SKM-1 (cell line): ENCODE measurements at regions not wholly inside any gene's neighbourhood (a gene's known extent, or its start where the extent isn't known, plus 50 kb on each side); places are given as distances from the start of the nearest gene placed in this dataset.

Experiments used
- DNase-seq: peaks from one replicate; lab custom pipeline; 2025; ENCODE audit not compliant: unreplicated experiment; lab: John Stamatoyannopoulos, UW

DNA sequence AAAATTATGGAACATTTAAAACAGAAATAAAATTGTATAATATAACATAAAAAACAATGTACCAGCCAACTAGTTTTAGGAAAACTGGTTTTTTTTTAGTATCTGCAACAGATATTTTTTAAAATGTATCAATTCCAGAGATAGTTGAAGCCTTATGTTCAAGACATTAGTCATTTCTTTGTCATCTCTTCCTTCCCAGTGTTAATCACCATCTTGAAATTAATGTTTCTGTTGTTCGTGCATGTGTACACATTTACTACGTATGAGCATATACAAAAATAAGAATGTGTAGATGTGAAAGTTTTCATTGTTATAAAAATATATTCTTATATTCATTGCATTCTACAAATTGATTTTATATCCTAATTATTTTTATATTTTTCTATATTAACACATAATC is 1062.1 kb downstream of the SLC6A15 start:
- no peak for DNase-seq

DNA sequence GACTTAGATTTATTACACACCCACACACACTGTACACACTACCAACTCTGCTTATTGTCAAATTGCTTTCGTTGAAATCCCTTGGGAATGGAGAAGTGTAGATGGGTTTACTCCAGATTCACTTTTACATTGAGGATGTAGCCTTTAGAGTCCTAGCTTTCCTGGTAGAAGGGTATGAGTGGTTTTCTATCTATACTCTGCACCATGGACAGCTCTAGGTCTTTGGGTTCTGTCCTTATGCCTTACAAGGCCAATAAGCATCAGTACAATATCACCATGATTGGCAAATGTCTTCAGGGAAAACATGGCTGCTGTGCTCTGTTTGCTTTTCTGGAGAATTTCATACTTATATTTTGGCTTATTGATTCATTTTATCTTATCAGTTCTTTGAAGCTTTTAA is 1063.9 kb downstream of the SLC6A15 start:
- DNase-seq = no peak

DNA sequence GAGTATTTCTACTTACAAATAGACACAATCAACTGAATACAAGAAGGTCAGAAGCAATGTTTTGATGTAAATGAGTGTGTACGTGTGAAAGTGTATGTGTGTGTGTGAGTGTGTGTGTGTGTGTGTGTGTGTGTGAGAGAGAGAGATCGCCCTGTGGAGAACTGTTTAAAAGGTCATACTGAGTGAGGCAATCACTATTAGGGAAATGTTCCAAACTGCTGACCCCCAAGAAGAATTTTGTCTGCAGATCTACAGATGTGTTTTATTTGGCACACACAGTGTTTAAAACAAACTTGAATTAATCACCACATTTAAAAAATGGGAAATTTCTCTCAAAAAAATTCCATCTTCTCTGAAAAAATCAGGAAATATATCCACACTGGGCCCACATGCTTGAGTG is 1069.1 kb downstream of the SLC6A15 start:
- no peak for DNase-seq

DNA sequence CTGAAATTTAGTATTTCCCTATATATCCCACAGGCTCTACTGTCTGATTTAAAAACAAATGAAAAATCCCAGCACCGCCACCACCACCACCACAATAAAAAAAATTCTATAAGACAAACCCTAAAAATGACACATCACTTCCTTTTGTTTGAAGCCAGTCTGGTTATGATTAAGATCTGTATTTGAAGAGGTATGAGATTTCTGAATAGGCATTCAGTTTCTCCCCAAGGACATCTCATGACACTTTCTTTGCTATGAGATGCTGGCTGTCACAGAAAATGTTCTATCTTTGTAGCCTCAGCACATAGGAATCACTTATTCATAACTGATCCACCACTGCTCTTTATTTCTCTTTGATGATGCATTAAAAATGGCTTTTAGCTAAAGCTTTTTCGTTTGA is 1071.0 kb downstream of the SLC6A15 start:
- no peak for DNase-seq

DNA sequence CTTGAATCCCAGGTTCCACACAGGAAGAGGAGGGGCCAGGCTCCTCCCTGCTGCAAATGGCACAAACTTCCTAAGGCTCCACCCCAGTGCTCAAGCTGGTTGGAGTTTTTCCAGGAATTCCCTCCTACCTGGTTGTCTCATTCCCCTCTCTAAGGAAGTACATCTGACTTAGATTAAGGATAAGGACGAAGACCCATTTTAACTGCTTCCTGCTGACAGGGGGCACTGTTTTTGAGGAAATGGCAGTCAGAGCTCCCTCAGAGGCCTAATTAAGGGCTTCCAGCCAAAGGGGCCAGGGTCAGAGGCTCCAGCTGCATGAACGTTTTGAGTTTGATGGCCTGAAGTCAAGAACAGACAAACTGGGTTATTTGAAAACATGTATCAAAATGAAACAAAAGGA is 1084.7 kb downstream of the SLC6A15 start:
- DNase-seq = no peak

DNA sequence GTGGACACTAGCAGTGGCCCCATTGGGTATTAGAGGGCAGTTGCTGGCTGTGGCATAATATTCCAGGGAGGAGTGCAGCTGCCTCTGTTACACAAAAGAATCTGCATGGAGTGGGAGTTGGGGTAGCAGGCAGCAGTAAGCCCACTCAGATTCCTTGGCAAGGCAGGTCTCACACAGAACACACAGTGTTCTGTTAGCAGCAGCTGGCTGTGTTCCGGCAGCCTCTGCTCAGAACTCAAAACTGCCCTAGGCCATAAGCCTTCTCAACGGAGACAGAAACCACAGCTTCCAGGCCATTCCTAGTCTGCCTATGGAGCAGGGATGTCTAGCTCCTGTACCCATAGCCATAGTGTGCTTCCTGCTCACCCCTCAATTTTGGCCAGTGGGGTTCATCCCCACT is 1085.4 kb downstream of the SLC6A15 start:
- DNase-seq = no peak

DNA sequence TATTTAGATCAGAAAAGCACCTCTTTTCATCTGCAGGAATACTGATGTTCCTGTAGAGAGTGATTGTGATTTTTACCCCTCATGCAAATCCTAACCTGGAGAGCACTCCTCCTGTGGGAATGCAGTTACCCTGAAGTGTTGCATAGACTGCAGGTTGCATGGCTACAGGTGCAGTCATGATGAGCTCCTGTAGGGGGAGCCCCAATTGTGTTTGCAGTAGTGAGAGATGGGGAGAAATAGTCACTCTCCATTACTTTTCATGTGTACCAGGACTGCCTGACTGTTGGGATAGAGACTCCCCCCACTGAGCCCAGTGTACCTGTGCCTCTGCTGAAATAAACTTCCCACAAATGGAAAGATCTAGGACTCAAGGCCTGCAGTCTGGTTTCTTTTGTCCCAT is 1086.5 kb downstream of the SLC6A15 start:
- peak; percentile 12 for DNase-seq

DNA sequence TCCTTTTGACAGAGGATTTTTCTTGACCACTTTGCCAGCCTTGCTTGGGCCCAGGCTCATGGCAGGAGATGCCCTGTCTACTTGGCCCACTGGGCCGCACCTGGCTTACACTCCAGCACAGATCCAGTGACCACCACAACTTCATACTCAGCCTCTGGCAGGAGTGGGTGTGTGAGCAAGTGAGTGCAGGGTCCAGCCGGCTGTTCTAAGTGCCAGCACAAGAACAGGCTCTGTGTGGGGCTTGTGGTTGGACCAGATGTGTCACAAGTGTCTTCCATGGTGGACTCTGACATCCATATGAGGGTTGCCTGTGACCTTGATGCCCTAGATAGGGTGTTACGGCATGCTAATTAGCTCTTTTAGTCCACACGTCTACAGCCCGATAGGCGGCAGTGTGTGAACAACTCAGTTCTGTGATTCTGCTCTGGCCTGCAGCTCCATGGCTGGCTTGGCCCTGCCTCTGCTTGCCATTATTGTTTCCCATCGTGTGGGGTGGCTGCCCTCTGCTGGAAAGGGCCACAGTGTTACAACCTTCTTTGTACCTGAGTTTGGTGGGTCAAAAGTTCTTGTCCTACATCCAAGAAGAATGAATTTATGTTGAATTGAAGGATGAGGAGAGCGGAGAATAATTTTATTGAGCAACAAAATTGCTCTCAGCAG is 1089.1 kb downstream of the SLC6A15 start:
- no peak for DNase-seq

DNA sequence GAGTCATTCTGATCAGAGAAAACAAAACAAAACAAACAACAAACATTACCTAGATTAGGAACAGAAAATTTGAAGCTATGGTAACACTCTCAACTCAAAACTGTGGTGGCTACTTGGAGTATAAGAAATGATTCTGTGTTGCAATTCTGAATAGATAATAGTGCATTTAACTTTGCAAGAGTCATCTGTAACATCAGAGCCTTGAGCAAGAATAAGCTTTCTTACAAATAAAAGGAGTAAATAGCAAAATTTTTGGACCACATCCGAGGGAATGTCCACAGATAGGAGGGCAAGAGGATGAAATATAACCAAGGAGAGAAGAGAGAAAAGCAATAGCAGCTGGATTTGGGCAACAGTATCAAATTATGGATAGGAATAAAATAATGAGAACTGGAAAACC is 1090.6 kb downstream of the SLC6A15 start:
- no peak for DNase-seq

DNA sequence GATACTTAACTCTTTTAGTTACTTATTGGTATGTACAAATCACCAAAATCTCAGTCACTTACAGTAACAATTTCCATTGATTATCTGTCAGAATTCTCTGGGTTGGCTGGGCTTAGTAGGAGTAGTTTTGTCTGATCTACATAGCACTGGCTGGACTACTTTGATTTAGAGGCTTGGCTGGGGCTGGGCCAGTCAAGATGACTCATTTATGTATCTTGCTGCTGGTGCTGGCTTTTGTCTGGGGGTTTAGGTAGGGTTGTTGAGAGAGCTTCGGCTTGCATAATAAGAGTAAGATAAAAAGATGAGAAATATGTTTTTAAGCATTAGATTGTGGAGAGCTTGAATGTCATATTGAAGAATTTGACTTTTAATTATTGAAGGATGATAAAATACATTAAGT is 1093.7 kb downstream of the SLC6A15 start:
- DNase-seq = no peak

DNA sequence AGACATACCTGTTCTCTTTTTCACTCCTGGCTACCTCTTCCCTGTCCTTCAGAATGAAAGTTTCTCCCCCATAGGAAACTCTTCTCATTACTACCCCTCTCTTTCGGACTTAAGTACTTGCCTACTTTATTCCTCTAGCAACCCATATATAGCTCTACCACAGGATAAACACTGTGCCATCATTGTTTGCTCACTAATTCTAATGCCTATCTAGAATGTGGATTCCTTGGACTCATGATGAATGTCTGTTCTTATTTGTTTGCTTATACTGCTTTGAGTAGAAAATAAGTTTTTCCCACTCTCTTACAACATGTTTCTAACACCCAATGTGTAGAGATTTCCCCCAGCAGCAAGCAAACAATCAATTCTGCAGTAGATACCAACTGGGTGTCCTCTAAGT is 1094.9 kb downstream of the SLC6A15 start:
- no peak for DNase-seq

DNA sequence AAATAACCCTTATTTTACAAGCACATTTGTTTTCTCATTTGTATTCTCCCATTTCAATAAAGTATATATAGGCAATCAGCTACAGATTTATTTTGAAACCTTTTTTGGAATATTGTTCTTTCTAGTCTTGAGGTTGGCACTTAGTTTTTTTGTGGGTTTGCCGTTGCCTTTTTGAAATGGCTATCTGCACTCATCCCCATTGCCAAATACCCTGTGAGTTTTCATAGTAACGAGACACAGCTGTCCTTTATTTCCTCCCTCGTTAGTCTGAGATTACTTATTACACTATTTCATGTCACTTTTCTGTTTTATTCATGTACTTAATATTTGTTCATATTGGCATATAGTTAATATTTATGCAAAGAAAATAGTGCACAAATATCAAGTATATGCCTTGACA is 1104.0 kb downstream of the SLC6A15 start:
- DNase-seq = no peak

DNA sequence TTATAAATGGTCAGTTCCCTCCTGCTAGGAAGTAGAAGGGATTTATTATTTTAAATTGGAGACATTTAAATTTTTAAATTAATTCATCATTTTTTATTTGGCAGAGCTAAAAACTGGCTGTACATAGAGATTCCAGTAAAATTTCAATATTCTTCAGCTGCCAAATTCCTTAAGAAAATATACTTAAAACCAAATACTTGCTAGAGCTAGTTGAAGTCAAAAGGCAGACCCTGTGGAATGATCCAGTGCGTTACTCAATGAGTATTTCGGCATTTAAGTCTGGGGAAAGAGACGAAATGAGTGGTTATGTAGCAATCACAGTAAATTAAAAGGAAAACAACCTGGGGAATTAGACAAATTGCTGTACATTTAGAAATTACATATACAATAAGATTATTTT is 1104.7 kb downstream of the SLC6A15 start:
- no peak for DNase-seq

DNA sequence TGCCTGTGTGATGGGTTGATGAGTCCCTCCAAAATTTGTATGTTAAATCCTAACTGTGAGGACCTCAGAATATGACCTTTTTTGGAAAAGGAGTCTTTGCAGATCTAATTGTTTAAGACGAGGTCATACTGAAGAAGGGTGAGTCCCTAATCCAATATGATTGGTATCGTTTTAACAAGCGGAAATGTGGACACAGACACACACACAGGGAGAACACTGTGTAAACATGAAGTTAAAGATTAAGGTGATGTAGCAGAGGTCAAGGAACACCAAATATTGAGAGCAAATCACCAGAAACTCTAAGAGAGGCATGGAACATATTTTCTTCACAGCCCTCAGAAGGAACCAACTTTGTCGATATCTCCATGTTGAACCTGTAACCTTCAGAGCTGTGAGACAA is 1106.7 kb downstream of the SLC6A15 start:
- DNase-seq = no peak

DNA sequence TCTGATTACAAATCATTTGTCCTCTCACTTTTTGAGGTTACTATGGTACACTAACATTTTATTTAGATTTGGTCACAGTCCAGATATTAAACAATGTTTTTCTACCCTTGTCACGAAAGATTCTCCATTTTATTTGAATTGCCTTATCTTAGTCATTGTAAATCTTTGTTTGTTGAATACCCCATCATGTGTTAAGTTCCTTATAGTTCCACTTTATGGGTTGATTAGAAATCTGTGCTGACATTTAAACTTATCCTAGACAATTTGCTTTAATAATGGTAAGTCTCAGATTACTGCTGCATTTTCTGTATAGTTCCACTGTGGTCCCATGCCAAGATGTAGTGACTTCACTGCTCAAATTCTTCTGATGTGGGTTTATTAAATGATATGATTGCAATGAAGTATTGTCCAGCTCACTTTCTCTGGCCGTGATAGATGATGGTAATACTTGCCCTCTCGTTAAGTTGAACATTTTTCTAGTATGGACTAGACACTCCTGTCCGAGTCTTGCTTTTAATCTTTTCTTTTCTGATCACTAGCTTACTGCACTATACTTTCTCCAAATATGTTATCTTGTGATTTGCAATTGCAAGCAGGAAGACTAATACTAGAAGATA is 1107.3 kb downstream of the SLC6A15 start:
- DNase-seq = no peak

DNA sequence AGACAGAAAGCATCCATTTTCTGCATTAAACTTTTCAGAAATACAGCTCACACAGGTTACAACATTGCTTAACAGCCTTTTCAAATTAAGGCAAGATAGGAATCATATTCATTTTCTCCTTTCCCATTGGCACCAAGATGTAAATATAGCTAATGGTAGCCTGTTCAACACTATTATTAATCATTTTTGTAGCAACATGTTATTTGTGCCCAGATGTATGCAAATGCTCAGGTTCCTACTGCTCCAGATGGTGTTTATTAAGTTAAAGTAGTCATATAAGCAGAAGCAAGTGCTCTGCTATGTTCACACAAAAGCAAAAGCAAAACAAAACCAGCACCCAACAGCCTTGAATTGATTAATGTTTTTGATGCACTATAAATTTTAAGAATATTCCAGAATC is 1110.6 kb downstream of the SLC6A15 start:
- no peak for DNase-seq

DNA sequence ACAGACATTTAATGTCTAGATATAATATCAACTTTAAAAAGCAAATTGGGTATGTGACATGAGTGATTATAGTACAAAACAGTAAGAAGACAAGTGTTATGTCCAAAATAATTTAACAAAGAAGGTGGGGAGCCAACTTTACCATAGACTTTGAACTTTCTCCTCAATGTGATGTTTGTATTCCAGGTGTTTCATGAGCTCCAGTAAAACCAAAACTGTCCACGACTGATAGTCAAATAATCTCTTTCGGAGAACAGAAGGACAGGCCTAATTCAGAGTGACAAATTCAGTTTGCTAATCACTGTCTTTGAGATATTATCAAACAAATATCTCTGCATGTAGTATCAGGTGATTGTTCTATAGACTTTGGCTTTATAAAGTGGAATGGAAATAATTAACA is 1112.6 kb downstream of the SLC6A15 start:
- DNase-seq = no peak

DNA sequence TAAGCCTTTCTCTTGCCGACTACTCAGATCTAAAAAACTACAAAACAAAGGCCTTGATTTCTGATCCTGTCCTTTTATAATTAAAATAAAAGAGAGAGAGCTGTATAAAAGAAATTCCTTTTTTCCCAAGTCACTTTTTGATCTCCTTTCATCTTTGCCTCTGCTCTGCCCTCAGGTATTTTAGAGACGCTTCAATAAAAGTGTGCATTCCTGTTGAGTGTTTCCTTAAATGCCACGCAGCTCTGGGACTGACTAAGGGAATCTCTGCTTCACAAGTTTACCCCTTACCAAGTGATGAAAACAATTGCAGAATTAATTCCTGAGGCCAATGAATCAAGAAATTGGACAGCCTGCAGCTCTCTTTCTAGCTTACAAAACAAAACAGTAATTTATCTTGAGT is 1109.8 kb downstream of the TMTC2 start:
- no peak for DNase-seq

DNA sequence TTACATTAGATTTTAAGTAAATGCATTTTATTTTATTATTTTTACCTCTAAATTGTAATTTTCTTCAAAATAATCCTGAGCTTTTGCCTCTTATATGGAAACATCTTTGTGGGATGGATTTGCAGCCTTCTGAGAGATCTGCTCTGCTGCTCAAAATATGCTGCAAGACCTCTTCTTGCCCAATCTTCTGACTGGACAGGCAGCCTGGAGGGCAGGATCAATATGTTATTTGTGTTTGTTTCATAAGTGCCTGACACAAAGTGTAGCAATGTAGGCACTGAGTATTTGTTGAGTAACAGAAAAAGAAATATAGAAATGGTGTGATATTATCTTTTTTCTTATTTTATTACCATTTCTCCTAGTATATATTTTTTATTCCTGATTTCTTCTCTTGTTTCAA is 1106.9 kb downstream of the TMTC2 start:
- no peak for DNase-seq

DNA sequence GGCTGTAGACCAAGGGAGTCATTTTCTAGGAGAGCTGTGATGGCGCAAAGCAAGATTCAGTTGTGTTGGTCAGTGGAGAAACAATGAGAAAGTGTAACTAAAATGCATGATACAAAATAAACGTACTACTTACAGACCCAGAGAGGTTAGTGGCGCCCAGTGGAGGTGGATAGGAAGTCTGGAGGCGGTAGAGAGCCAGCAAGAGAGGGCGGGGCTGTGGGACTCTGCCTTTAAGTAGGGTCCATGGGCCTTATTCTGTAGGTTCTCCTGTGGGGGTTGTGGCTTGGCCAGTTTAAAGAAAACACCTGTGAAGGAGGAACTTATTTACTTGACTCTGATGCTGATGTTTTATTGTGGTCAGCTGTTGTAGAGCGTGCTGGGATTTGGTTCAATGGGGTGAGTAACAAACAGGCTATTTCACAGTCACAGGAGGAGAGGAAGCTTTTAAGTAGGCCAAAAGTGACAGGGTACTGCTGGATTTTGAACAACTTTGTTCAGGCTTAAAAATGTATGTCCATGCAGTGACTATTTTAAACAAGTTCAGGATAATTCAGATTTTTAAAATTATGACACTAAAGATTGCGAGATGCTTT is 1097.7 kb downstream of the TMTC2 start:
- no peak for DNase-seq

DNA sequence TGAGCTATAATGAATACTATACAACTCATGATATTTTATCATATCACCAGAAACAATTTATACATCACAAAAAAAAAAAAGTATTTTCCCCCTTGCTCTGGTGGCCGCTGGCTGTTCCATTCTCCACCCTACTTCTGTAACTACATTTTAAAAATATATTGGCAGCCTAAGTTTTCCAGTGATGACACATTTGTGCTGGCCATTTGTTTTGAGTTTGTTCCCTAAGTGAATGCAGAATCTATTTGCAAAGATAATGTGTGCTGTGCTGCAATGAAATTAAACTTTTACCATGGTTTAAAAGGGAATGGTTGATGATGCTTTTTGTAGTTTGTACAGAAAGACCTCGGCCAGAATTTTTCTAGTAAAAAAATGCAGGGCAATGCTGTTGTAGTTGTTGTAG is 1092.8 kb downstream of the TMTC2 start:
- DNase-seq = no peak

DNA sequence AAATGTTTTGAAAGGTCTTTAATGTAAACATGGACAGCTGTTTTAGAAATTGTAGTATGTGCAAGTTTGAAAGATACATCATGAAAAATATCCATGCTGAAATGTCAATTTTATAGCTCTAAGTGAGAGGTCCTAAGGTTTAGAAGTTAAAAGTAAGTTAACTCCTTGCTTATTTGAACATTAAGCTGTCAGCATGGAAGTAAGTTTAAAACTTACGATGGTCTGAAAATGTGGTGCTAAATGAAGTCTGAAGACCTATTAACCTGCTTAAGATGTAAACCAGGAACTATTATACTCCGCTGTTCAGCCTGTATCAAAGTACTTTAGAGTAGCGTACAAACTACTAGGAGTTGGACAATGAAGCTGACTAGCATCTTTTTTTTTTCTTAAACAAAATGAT is 1082.4 kb downstream of the TMTC2 start:
- no peak for DNase-seq

DNA sequence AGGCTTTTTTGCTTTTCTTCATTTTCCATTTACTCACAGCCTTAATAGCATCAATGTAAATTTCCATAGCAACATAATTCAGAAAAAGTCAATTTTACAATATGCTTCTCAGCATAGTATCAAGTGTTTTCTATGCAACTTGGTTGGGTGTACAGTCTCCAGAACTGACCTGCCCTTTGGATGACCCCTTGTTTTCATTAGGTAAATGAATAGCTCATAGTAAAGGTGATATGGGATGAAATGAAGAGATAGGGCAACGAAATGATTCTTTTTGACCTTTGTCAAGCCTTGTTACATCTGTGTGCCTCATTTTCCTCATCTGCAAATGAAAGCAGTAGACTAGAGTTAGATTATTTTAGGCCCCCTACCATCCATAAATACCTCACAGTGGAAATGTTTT is 1081.0 kb downstream of the TMTC2 start:
- no peak for DNase-seq
